ENCODE measurements at regions not wholly inside any gene's neighbourhood (a gene's known extent, or its start where the extent isn't known, plus 50 kb on each side); places are given as distances from the start of the nearest gene placed in this dataset.

GRCh38 chr2:133721118-133721517 is 152.9 kb upstream of the NCKAP5 start:
- Histone ChIP-seq H3K4me3 (ENCODE audit: low read length) (no peak overlapping the region), H3K9ac (ENCODE audit: low read length) (no peak overlapping the region), H3K36me3 (ENCODE audit: control insufficient read depth, insufficient read depth, low read length, severe bottlenecking) (no peaks in the 10 kb centered on the region), H3K4me1 (ENCODE audit: control insufficient read depth, insufficient read depth, low read length) (peaks cover 4% of the 10 kb centered on the region), H3K27me3 (replicated peaks; ENCODE audit: control insufficient read depth, insufficient read depth, low read length) (no peaks in the 10 kb centered on the region), H3K9me3 (ENCODE audit: control insufficient read depth, low read length) (no peaks in the 10 kb centered on the region)
- peak; percentile 23 for DNase-seq (ENCODE audit: low read depth)

GRCh38 chr2:133723133-133723532 is 154.9 kb upstream of the NCKAP5 start:
- Histone ChIP-seq H3K4me3 (ENCODE audit: low read length) (no peak overlapping the region), H3K36me3 (ENCODE audit: control insufficient read depth, insufficient read depth, low read length, severe bottlenecking) (no peaks in the 10 kb centered on the region), H3K9ac (ENCODE audit: low read length) (no peak overlapping the region), H3K4me1 (ENCODE audit: control insufficient read depth, insufficient read depth, low read length) (peaks cover 4% of the 10 kb centered on the region), H3K9me3 (ENCODE audit: control insufficient read depth, low read length) (no peaks in the 10 kb centered on the region), H3K27me3 (replicated peaks; ENCODE audit: control insufficient read depth, insufficient read depth, low read length) (no peaks in the 10 kb centered on the region)
- no peak for DNase-seq (ENCODE audit: low read depth)

- no peak for DNase-seq (ENCODE audit: low read depth)
- no peaks in the 10 kb centered on the region for H3K36me3 ChIP-seq (ENCODE audit: control insufficient read depth, insufficient read depth, low read length, severe bottlenecking)
- H3K27me3 ChIP-seq (replicated peaks; ENCODE audit: control insufficient read depth, insufficient read depth, low read length): no peaks in the 10 kb centered on the region
- H3K4me1 ChIP-seq (ENCODE audit: control insufficient read depth, insufficient read depth, low read length): no peaks in the 10 kb centered on the region
- peak overlapping the region; percentile 74 for H3K4me3 ChIP-seq (ENCODE audit: low read length)
- peak overlapping the region; percentile 62 for H3K9ac ChIP-seq (ENCODE audit: low read length)
- H3K9me3 ChIP-seq (ENCODE audit: control insufficient read depth, low read length): no peaks in the 10 kb centered on the region
Observed at GRCh38 chr2:133726973-133727372, 158.7 kb upstream of the NCKAP5 start.

GRCh38 chr2:133732059-133732458 is 163.8 kb upstream of the NCKAP5 start:
- Histone ChIP-seq H3K4me3 (ENCODE audit: low read length) (no peak overlapping the region), H3K4me1 (ENCODE audit: control insufficient read depth, insufficient read depth, low read length) (peaks cover 13% of the 10 kb centered on the region), H3K9ac (ENCODE audit: low read length) (no peak overlapping the region), H3K9me3 (ENCODE audit: control insufficient read depth, low read length) (no peaks in the 10 kb centered on the region), H3K27me3 (replicated peaks; ENCODE audit: control insufficient read depth, insufficient read depth, low read length) (no peaks in the 10 kb centered on the region), H3K36me3 (ENCODE audit: control insufficient read depth, insufficient read depth, low read length, severe bottlenecking) (no peaks in the 10 kb centered on the region)
- no peak for DNase-seq (ENCODE audit: low read depth)

- Histone ChIP-seq H3K4me1 (ENCODE audit: control insufficient read depth, insufficient read depth, low read length) (peaks cover 13% of the 10 kb centered on the region), H3K36me3 (ENCODE audit: control insufficient read depth, insufficient read depth, low read length, severe bottlenecking) (no peaks in the 10 kb centered on the region), H3K4me3 (ENCODE audit: low read length) (no peak overlapping the region), H3K9ac (ENCODE audit: low read length) (no peak overlapping the region), H3K9me3 (ENCODE audit: control insufficient read depth, low read length) (no peaks in the 10 kb centered on the region), H3K27me3 (replicated peaks; ENCODE audit: control insufficient read depth, insufficient read depth, low read length) (no peaks in the 10 kb centered on the region)
- DNase-seq (ENCODE audit: low read depth): no peak
Observed at GRCh38 chr2:133732982-133733900, 165.0 kb upstream of the NCKAP5 start.

- H3K36me3 ChIP-seq (ENCODE audit: control insufficient read depth, insufficient read depth, low read length, severe bottlenecking): no peaks in the 10 kb centered on the region
- no peaks in the 10 kb centered on the region for H3K9me3 ChIP-seq (ENCODE audit: control insufficient read depth, low read length)
- H3K27me3 ChIP-seq (replicated peaks; ENCODE audit: control insufficient read depth, insufficient read depth, low read length): no peaks in the 10 kb centered on the region
- no peak overlapping the region for H3K4me3 ChIP-seq (ENCODE audit: low read length)
- H3K9ac ChIP-seq (ENCODE audit: low read length): no peak overlapping the region
- H3K4me1 ChIP-seq (ENCODE audit: control insufficient read depth, insufficient read depth, low read length): peaks cover 13% of the 10 kb centered on the region
- DNase-seq (ENCODE audit: low read depth): no peak
Observed at GRCh38 chr2:133733901-133734255, 165.6 kb upstream of the NCKAP5 start.

GRCh38 chr2:133734716-133735495 is 166.6 kb upstream of the NCKAP5 start:
- peaks cover 13% of the 10 kb centered on the region for H3K4me1 ChIP-seq (ENCODE audit: control insufficient read depth, insufficient read depth, low read length)

GRCh38 chr2:133736674-133737073 is 168.4 kb upstream of the NCKAP5 start:
- Histone ChIP-seq H3K9ac (ENCODE audit: low read length) (no peak overlapping the region), H3K9me3 (ENCODE audit: control insufficient read depth, low read length) (no peaks in the 10 kb centered on the region)
- no peak for DNase-seq (ENCODE audit: low read depth)

More at GRCh38 chr2:133734716-133735495, 166.6 kb upstream of the NCKAP5 start:
- DNase-seq (ENCODE audit: low read depth): peak; percentile 15
- Histone ChIP-seq H3K9ac (ENCODE audit: low read length) (no peak overlapping the region), H3K27me3 (replicated peaks; ENCODE audit: control insufficient read depth, insufficient read depth, low read length) (no peaks in the 10 kb centered on the region), H3K4me3 (ENCODE audit: low read length) (no peak overlapping the region), H3K9me3 (ENCODE audit: control insufficient read depth, low read length) (no peaks in the 10 kb centered on the region), H3K36me3 (ENCODE audit: control insufficient read depth, insufficient read depth, low read length, severe bottlenecking) (no peaks in the 10 kb centered on the region)

GRCh38 chr2:133737242-133737993 is 169.2 kb upstream of the NCKAP5 start:
- H3K9me3 ChIP-seq (ENCODE audit: control insufficient read depth, low read length): no peaks in the 10 kb centered on the region

More at GRCh38 chr2:133736674-133737073, 168.4 kb upstream of the NCKAP5 start:
- peaks cover 13% of the 10 kb centered on the region for H3K4me1 ChIP-seq (ENCODE audit: control insufficient read depth, insufficient read depth, low read length)
- H3K36me3 ChIP-seq (ENCODE audit: control insufficient read depth, insufficient read depth, low read length, severe bottlenecking): no peaks in the 10 kb centered on the region
- no peaks in the 10 kb centered on the region for H3K27me3 ChIP-seq (replicated peaks; ENCODE audit: control insufficient read depth, insufficient read depth, low read length)
- no peak overlapping the region for H3K4me3 ChIP-seq (ENCODE audit: low read length)

GRCh38 chr2:133739039-133739438 is 170.8 kb upstream of the NCKAP5 start:
- no peaks in the 10 kb centered on the region for H3K36me3 ChIP-seq (ENCODE audit: control insufficient read depth, insufficient read depth, low read length, severe bottlenecking)
- H3K9me3 ChIP-seq (ENCODE audit: control insufficient read depth, low read length): no peaks in the 10 kb centered on the region
- no peak overlapping the region for H3K9ac ChIP-seq (ENCODE audit: low read length)
- H3K4me3 ChIP-seq (ENCODE audit: low read length): no peak overlapping the region
- DNase-seq (ENCODE audit: low read depth): no peak
- peaks cover 10% of the 10 kb centered on the region for H3K4me1 ChIP-seq (ENCODE audit: control insufficient read depth, insufficient read depth, low read length)
- no peaks in the 10 kb centered on the region for H3K27me3 ChIP-seq (replicated peaks; ENCODE audit: control insufficient read depth, insufficient read depth, low read length)

More at GRCh38 chr2:133737242-133737993, 169.2 kb upstream of the NCKAP5 start:
- peaks cover 13% of the 10 kb centered on the region for H3K4me1 ChIP-seq (ENCODE audit: control insufficient read depth, insufficient read depth, low read length)
- no peak overlapping the region for H3K4me3 ChIP-seq (ENCODE audit: low read length)
- H3K9ac ChIP-seq (ENCODE audit: low read length): no peak overlapping the region
- no peaks in the 10 kb centered on the region for H3K27me3 ChIP-seq (replicated peaks; ENCODE audit: control insufficient read depth, insufficient read depth, low read length)
- peak; percentile 14 for DNase-seq (ENCODE audit: low read depth)
- H3K36me3 ChIP-seq (ENCODE audit: control insufficient read depth, insufficient read depth, low read length, severe bottlenecking): no peaks in the 10 kb centered on the region

GRCh38 chr2:133740500-133740899 is 172.2 kb upstream of the NCKAP5 start:
- Histone ChIP-seq H3K4me3 (ENCODE audit: low read length) (no peak overlapping the region), H3K9ac (ENCODE audit: low read length) (no peak overlapping the region), H3K27me3 (replicated peaks; ENCODE audit: control insufficient read depth, insufficient read depth, low read length) (no peaks in the 10 kb centered on the region), H3K9me3 (ENCODE audit: control insufficient read depth, low read length) (no peaks in the 10 kb centered on the region), H3K36me3 (ENCODE audit: control insufficient read depth, insufficient read depth, low read length, severe bottlenecking) (no peaks in the 10 kb centered on the region), H3K4me1 (ENCODE audit: control insufficient read depth, insufficient read depth, low read length) (no peaks in the 10 kb centered on the region)
- no peak for DNase-seq (ENCODE audit: low read depth)

All from adipocyte (in vitro differentiated cells).